KOPT-K1 (cell line): ENCODE measurements at regions not wholly inside any gene's neighbourhood (a gene's known extent, or its start where the extent isn't known, plus 50 kb on each side); places are given as distances from the start of the nearest gene placed in this dataset.
A peak's percentile ranks its signal among the peaks of the same experiment; 100 is the strongest.

ENCODE experiments used
- H3K27ac ChIP-seq: fragments of 200-600 bp; sonication (generic); 2 replicates; pipeline ENCODE4 v1.5.1; 2016; ENCODE audit warnings: antibody characterized with exemption, mild to moderate bottlenecking, low read depth, low read length; ENCODE audit not compliant: poor library complexity, severe bottlenecking
- H3K36me3 ChIP-seq: fragments of 200-600 bp; sonication (generic); 2 replicates; pipeline ENCODE4 v1.5.1; 2017; ENCODE audit warnings: antibody characterized with exemption, mild to moderate bottlenecking, low read length, moderate library complexity; ENCODE audit not compliant: insufficient read depth
- H3K9me3 ChIP-seq: fragments of 200-600 bp; sonication (generic); 2 replicates; pipeline ENCODE4 v1.5.1; 2017; ENCODE audit warnings: antibody characterized with exemption, low read length, mild to moderate bottlenecking; ENCODE audit not compliant: insufficient read depth, poor library complexity, severe bottlenecking

- Histone ChIP-seq H3K36me3 (no peaks in the 10 kb centered on the region), H3K27ac (no peak overlapping the region), H3K9me3 (no peaks in the 10 kb centered on the region)
Measured at GRCh38 chr3:23644099-23644498, 161.7 kb upstream of the UBE2E1 start.

DNA sequence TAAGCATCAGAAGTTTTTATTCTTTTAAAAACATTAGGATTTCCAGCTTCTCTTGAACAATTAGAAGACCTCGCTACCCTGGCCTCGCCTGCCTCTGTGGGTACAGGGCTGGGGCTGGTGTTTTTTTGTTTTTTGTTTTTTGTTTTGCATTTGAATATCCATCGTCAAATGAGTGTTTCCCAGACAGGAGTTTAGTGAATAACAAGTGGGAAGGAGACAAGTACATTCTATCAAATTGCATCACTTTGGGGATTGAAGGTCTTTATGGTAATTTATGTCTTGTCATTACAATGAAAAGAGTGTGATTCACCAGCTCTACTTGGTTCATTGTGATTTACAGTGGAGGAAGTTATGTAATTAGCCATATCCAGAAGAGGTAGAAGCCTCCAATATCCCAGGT lies 161.1 kb upstream of the UBE2E1 start:
- no peaks in the 10 kb centered on the region for H3K36me3 ChIP-seq
- H3K27ac ChIP-seq = no peak overlapping the region
- H3K9me3 ChIP-seq = no peaks in the 10 kb centered on the region

DNA sequence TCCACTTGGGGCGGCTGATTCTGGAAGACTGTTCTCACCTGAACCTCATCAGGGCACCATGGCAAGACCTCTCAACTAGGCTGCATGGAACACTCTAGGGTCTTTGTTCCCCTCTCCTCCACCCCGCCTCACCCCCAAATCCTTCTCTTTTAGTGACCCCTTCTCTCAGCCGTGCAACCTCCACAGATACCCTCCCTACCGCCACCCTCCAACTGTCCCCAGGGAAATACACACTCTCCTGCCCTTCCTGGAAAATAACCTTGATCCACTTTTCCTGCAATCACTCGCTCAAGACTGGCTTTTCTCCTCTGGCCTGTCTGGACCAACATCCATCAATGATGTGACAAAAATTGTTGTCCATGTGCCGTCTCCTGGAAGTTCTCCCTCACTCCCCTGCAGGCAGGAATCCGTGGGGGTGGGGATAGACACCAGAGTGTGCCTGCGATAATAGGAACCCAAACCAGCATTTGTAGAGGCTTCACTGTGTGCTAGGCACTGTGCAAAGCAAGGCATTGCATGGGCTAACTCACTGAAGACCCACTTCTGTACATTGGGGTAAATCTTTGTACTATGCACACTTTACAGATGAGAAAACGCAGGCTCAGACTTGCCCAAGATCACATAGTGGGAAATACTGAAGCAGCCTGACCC lies 160.1 kb upstream of the UBE2E1 start:
- no peak overlapping the region for H3K27ac ChIP-seq

DNA sequence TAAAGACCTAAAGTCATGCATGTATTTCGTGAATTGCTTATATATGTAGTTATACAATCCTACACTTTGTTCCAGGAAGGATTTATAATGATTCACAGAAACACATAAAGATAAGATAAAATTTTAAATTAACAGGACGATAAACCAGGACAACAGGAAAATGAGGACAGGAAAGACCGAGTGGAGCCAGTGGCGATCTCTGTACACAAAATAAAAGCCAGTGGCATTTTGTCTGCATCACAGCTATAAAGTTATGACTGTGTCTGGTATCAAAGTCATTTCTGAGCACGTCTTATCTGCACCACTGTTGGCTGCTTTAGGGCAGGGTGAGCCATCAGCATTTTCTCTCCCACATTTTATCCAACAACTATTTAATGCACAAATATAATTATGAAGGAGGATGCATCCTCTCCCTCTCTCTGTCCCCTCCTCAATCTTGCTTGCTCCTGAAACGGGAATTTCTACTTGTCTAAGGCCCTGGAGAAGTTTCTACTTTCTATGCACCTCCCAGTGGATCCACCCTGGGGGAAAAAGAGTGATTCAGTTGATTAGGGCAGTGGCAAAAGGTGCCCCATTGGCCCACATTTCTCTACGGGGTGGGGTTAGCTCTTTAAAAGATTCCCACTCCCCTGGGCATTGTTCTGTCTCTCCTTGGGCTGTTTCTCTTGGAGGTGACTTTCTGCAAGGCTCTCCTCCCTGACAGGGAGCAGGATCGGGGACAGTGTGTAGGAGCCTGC lies 159.4 kb upstream of the UBE2E1 start:
- Histone ChIP-seq H3K27ac (no peak overlapping the region), H3K9me3 (no peaks in the 10 kb centered on the region), H3K36me3 (no peaks in the 10 kb centered on the region)

More for the DNA sequence above, 160.1 kb upstream of the UBE2E1 start:
- Histone ChIP-seq H3K9me3 (no peaks in the 10 kb centered on the region), H3K36me3 (no peaks in the 10 kb centered on the region)

GRCh38 chr3:23647706-23648258 lies 158.0 kb upstream of the UBE2E1 start:
- H3K27ac ChIP-seq = no peak overlapping the region
- H3K36me3 ChIP-seq = no peaks in the 10 kb centered on the region
- H3K9me3 ChIP-seq = no peaks in the 10 kb centered on the region

GRCh38 chr3:23648326-23648995 lies 157.3 kb upstream of the UBE2E1 start:
- H3K27ac ChIP-seq = peak overlapping the region; percentile 36
- no peaks in the 10 kb centered on the region for H3K9me3 ChIP-seq
- H3K36me3 ChIP-seq = no peaks in the 10 kb centered on the region

- Histone ChIP-seq H3K36me3 (no peaks in the 10 kb centered on the region), H3K27ac (peak overlapping the region; percentile 36), H3K9me3 (no peaks in the 10 kb centered on the region)
Measured at GRCh38 chr3:23648996-23649395, 156.8 kb upstream of the UBE2E1 start.

DNA sequence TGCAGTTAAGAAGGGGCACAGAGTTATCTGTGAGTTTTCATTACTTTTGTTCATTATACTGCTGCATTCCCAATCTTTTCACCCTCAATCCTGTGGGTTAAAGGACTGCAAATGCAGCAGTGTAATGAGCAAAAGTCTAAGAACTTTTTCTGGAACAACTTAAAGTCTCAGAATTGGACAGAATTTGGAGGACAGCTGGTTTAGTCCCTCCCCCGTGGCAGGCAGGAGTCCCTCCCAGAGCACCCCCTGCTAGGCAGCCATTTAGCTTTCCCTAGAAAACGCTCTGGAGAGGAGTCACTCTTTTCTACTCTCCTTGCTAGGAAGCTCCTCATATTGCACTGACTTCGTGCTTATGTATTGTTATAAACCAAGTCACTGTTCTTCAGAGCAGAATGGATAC lies 156.3 kb upstream of the UBE2E1 start:
- Histone ChIP-seq H3K36me3 (no peaks in the 10 kb centered on the region), H3K9me3 (no peaks in the 10 kb centered on the region), H3K27ac (peak overlapping the region; percentile 36)

DNA sequence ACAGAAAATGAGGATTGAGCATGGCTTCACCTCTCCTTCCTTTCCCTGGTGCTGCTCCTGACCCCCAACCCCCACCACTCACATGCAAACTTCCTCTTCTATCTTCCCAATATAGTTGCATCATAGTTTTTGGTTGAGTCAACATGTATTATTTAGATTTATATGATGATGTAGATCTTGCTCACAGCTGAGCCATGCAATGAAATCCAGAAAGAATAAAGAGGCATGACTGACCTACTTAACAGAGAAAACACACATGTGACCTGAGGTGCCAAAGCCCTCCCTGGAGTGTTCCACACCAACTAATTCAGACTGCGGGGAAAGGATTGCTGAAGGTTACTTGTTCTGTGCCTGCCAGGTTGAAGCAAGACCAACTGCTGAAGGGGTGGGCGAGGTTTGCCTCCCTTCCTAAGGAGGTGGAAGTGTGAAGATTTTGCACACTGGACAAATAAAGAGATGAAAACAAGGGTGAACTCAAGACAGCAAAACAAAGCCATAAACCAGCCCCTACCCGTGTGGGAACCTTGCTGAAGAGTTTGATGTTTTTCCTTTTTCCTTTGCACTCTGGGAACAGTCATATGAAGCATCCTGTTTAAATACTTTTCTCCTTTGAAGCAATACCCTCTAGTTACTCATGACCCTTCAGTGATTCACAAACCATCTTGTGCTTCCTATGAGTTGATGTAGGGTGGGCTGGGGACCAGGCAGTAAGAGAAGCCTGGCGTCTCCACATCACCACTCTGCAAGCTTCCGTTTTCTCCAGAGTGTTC lies 155.2 kb upstream of the UBE2E1 start:
- Histone ChIP-seq H3K36me3 (no peaks in the 10 kb centered on the region), H3K27ac (peak overlapping the region; percentile 8), H3K9me3 (no peaks in the 10 kb centered on the region)

DNA sequence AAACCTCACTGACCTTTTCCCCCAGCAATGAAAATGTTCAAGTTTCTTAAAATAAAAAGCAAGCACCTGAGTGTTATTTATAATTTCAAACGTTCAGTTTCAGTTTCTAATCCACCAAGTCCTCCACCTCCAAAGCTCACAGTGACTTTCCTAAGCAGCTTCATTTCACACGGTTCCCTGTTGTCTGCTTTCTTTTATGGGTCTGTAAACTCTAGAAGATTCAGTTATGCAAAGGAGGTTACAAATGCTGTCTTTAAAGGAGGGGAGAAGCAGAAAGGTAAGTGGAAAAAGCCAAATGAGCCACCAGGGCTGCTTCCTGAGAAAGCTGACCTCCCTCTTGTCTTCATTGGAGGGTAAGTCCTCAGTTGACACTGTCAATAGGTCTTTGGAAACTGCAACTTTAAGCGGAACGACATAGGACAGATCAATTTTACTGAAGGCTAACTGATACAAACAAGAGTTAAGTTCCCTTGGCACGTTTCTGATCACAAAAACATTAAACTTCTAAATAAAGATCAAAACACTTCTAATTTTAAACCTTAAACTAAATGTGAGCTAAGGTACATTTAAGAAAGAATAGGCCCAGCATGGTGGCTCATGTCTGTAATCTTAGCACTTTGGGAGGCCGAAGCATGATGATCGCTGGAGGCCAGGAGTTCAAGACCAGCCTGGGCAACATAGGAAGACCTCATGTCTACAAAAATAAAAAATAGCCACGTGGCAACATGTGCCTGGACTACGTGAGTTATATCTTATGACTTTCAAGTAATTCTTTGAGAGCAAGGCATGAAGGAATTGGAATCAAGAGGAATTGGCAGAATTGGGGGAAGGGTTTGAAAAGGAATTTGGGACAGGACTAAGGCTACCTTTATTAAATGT lies 151.9 kb upstream of the UBE2E1 start:
- Histone ChIP-seq H3K27ac (peak overlapping the region; percentile 85), H3K36me3 (no peaks in the 10 kb centered on the region), H3K9me3 (peaks cover 8% of the 10 kb centered on the region)

DNA sequence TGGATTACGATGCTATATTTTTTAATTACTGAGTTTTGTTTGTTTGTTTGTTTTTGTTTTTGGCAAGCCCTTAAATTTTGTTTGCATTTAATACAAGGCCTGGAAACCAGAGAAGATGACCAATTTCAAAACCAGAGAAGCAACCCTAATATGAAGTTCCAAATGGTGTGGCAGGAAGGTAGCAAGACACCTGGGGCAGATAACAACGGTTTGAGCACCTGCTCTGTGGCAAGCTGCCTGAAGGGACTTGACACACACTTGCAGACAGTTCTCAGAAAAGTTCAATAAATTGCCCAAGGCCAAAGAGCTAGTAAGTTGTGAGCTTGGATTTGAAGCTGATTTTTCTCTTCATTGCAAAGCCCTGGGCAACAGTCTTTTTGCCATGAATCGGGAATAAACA lies 151.2 kb upstream of the UBE2E1 start:
- no peaks in the 10 kb centered on the region for H3K36me3 ChIP-seq
- peak overlapping the region; percentile 85 for H3K27ac ChIP-seq
- peaks cover 8% of the 10 kb centered on the region for H3K9me3 ChIP-seq

- H3K36me3 ChIP-seq = no peaks in the 10 kb centered on the region
- H3K27ac ChIP-seq = peak overlapping the region; percentile 85
- peaks cover 8% of the 10 kb centered on the region for H3K9me3 ChIP-seq
Measured at GRCh38 chr3:23655749-23656148, 150.0 kb upstream of the UBE2E1 start.

DNA sequence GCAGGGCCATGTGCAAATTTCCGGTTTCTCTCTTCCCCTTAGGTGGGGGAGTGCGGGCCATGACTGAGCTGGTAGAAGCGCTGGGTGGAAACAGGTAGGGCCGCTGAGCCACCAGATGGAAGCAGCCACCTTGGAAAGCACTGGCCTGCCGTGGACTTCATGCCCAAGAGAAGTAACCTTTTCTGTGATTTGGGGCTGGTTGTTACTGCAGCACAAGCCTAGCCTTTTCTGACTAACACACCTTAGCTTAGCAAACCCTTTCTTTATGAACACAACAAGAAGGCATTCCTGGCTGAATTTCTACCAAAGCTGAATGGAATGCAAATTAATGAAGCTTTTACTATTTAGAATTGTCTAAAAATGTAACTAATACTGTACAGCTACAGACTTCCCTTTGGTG lies 149.6 kb upstream of the UBE2E1 start:
- H3K9me3 ChIP-seq = peaks cover 8% of the 10 kb centered on the region
- H3K27ac ChIP-seq = peak overlapping the region; percentile 85
- no peaks in the 10 kb centered on the region for H3K36me3 ChIP-seq

- Histone ChIP-seq H3K36me3 (no peaks in the 10 kb centered on the region), H3K27ac (peak overlapping the region; percentile 85), H3K9me3 (peaks cover 8% of the 10 kb centered on the region)
Measured at GRCh38 chr3:23656821-23657220, 148.9 kb upstream of the UBE2E1 start.
